ENCODE measurements at regions not wholly inside any gene's neighbourhood (a gene's known extent, or its start where the extent isn't known, plus 50 kb on each side); places are given as distances from the start of the nearest gene placed in this dataset.
A peak's percentile ranks its signal among the peaks of the same experiment; 100 is the strongest.
"Not testable (repeated sequence)": the region's sequence is repeated elsewhere in the genome, so short reads cannot be mapped to it uniquely, and the experiment has no call there.

DNA sequence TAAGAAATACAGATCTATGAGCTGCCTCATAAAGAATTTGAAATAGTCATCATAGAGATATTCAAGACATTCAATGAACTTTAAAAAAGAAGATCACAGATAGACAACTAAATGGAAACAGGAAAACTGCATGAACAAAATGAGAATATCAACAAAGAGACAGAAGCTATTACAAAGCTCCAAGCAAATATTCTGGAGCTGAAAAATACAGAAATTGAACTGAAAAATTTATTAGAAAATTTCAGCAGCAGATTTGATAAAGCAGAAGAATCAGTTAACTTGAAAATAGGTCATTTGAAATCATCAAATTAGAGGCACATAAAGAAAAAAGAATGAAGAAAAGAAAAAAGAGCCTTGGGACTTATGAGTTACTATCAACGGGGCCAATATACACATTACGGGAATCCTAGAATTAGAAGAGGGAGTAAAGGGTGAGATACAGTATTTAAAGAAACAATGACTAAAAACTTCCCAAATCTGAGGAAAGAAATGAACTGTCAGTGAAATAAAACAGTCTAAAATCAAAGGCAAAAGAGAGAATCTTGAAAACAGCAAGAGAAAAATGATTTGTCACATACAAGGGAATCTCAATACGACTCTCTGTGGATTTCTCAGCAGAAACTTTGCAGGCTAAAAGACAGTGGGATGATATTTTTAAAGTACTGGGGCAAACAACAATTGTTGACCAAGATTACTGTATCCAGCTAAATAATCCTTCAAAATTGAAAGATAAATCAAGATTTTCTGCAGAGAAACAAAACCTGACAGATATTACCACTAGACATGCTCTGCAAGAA lies 641.6 kb downstream of the ANKRD50 start:
- DNase-seq, result no peak

DNA sequence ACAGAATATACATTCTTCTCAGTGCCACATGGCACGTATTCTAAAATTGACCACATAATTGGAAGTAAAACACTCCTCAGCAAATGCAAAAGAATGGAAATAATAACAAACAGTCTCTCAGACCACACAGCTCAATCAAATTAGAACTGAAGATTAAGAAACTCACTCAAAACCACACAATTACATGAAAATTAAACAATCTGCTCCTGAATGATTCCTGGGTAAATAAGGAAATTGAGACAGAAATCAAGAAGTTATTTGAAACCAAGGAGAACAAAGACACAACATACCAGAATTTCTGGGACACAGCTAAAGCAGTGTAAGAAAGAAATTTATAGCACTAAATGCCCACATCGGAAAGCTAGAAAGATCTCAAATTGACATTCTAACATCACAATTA lies 637.3 kb downstream of the ANKRD50 start:
- DNase-seq, result not testable (repeated sequence)

DNA sequence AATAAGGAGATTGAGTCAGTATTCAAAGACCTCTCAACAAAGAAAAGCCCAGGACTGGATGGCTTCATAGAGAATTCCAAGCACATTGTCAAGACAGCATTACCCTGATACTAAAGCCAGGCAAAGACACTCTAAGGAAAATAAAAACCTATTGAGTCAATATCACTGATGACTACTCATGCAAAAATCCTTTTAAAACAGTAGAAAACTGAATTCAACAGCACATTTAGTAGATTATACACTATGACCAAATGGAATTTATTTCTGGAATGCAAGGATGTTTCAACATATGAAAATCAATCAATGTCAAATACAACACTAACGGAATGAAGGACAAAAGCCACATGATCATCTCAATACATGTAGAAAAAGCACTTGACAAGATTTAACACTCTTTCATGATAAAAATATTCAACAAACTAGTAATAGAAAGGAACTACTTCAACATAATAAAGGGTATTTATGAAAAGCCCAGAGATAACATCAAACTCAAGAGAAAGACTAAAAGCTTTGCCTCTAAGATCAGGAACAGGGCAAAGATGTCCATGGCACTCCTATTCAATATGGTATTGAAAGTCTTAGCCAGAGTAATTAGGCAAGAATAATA lies 633.3 kb downstream of the ANKRD50 start:
- no peak for DNase-seq

DNA sequence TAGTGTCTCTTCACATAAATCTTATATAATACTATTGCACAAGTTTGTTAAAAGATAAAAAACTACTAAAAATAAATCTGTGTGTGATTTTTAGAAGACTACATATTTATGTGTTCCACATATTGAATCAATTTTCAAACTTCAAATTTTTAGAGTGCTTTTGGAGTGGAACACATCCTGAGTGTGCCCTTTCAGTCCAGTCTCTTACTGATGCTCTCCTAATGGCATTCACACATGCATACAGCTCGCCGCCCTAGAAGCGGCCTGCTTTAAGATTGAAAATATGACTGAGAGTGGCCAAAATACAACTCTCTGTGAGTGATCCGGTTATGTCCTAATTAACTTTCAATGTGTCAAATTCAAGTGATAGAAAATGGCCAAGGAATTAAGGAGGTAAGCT lies 628.8 kb downstream of the ANKRD50 start:
- no peak for DNase-seq

- DNase-seq, result no peak
Observed at GRCh38 chr4:124085561-124086180, 626.9 kb downstream of the ANKRD50 start.

DNA sequence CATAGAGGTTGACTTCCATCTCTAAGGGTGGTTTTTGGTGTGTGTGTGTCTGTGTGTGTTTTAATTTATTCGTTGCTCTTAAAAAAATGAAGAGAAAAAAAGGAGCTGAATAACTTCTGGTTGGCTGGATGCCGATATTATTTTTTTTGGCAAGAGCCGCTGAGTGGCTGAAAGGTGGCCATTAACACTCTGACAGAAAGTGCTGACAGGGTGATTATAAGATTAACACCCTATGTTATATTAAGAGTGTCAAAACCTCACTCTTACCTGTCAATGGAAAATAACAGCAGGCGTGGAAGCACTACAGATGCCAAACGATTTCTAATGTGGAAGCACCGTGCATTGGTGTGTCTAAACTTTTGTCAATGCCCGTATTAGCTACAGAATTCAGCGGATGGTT lies 622.5 kb downstream of the ANKRD50 start:
- DNase-seq, result no peak

- DNase-seq, result no peak
Observed at GRCh38 chr4:124092101-124092500, 620.4 kb downstream of the ANKRD50 start.

- DNase-seq, result no peak
Observed at GRCh38 chr4:124092541-124092984, 620.0 kb downstream of the ANKRD50 start.

DNA sequence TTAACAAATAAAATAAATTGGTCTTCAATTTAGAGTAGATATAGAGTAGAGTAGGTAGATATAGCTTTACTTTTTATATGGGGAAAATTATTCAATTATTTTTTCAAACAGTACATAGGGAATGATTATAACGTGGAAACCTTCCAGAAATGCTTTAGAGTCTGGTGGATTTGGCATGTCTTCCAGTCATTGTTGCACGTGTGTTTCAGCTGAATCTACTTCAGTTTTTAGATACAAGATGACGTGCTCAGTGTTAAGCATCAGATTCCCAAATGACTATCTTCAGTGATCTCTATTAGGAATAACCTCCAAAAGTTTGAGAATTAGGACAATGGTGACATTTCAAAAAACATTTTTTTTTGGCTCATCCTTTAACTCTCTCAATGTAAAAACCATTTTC lies 616.9 kb downstream of the ANKRD50 start:
- DNase-seq, result no peak

DNA sequence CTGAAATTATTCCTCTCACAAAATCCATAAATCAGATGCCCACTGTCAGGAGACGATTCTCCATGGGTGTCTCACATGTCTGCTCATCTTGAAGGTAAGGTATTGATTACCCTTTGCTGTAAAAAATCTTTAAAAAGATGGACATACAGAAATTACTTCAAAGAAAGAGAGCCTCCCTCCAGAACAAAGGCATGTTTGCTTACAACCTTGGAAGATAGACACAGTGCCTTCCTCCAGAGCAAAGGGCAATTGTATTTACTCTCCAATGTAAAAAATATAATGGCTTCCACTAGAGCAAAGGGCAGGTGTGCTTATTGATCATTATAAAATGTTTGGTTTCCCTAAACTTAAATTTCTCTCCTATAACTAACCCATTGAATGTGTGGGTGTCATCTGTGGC lies 616.2 kb downstream of the ANKRD50 start:
- DNase-seq, result no peak

DNA sequence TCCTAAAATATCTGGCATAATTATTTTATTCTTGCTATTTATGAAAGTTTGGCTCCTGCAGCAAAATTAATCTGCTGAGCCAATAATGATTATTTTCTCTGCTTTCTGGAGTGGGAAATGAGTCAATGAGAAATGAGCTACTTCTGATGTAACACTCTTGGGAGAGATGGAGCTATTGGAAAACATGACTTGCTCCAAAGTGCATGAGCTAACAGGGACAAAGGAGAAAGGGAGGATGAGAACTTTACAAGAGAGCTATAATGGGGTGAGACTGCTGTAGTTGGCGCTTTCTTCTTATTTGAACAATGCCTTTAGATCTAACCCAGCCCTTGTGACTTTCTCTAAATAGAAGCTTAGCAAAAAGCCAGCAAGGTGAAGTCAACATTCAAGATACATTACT lies 615.1 kb downstream of the ANKRD50 start:
- DNase-seq, result no peak

DNA sequence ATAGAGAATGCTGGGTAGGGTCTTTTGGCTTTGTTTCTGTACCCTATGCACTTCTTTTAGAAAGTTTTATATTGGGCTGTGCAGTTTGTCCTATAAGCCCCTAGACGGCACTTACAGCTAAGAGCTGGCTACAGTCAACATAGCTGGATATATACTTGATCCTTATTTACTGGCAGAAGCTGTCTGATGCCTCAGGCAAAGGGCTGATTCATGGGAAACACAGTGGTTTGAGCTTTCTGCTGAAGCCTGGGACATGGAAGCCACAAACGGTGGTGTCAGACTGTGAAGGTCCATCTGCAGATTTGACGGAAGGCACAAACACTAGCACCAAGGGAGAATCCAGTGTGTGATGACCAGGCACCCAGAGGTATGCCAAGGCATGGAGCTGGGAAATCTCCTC lies 608.4 kb downstream of the ANKRD50 start:
- no peak for DNase-seq

- DNase-seq, result no peak
Observed at GRCh38 chr4:124104628-124105027, 607.9 kb downstream of the ANKRD50 start.

GRCh38 chr4:124105212-124105611 lies 607.3 kb downstream of the ANKRD50 start:
- DNase-seq, result no peak

DNA sequence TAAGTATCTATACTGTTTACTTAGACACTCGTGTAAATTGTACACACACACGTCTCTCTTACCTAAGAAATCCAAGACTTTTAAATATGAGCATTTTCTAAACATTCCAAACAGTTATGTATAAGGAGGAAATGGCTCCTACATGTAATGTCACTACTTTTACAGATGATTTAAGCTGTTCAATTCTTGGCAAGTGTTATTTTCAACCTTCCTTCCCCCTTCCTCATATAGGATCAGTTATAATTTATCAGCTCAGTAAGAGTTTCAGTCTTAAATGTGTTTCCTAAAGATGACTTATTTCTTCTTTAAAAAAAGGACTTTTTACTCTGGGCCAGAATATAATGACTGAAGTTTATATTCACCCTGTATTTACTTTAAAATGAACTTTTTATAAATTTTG lies 601.1 kb downstream of the ANKRD50 start:
- DNase-seq, result no peak

DNA sequence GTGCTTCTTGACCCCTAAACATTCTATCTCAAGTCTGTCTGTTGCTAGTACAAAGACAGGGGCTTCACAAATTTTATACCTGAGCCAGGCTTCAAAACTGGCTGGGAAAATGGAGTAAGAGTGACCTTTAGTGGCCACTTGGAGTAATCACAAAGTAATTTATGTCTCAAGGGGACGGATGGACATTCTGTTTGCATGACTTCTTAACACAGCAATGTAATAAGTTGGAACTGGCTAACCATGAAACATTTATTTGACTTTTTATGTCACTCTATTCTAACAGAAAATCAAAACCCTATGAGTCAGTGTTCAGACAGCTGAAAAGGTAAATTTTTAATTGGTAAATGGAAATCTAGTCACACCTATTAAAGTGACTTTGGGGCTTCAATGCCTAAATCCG lies 600.6 kb downstream of the ANKRD50 start:
- peak in 1 of 2 donors; percentile 31 for DNase-seq

DNA sequence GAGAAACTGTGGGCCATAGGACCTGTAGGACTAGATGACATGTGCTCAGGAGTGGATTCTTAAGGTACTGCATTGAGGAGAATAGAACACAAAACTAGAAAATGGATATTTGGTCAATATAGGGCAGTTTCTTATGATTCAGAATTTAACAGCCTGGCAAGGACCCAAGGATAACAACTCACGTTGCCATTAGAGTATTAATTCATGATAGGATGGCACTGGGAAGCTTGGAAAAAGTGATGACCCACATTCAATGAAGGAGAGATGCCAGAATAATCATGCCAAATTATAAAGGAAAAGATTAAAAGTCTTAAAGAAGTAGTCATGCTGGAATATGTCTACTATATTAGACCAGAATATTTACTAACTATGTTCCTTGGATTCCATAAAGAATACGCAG lies 594.5 kb downstream of the ANKRD50 start:
- no peak for DNase-seq

DNA sequence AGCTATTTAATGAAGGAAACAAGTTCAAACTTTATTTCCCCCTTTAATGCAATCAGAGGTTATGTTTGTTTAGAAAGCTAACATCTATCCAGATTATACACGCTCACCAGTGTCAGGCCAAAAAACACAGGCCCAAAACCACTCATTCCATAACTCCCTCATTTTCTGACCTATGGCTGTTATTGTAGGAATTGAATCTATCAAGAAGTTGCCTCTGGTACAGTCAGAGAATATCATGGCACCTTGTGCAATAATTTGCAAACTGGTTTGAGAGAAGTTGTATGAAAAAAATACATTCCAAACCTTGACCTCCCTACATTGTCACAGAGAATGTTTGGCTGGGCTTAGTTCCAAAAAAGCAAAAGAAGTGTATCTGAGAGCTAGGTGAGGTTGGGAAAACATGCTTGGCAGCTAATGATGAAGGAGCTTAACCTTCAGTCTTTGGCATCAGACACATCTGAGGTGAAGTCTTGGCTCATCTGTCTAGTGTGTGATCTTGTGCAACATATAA lies 591.0 kb downstream of the ANKRD50 start:
- DNase-seq, result no peak

GRCh38 chr4:124123181-124123580 lies 589.4 kb downstream of the ANKRD50 start:
- no peak for DNase-seq

DNA sequence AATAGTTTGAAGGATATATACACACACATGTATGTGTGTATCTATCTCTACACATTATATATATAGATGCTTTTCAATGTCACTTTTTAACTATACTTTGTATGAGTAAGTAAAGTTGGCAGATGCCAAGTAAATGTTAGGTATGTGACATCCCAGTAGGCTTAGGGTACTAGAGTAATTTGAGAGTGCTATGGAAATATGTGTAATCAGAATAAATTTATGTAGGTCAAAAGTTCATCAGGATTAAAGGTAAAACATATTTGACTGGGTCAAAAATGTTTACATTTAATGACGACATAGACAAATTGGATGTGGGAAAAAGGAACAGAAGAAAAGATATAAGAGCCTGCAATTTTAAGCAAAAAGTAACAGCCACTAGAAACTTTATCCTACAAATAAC lies 588.8 kb downstream of the ANKRD50 start:
- no peak for DNase-seq

GRCh38 chr4:124131324-124131723 lies 581.2 kb downstream of the ANKRD50 start:
- DNase-seq, result not testable (repeated sequence)

GRCh38 chr4:124132161-124132560 lies 580.4 kb downstream of the ANKRD50 start:
- DNase-seq, result no peak

DNA sequence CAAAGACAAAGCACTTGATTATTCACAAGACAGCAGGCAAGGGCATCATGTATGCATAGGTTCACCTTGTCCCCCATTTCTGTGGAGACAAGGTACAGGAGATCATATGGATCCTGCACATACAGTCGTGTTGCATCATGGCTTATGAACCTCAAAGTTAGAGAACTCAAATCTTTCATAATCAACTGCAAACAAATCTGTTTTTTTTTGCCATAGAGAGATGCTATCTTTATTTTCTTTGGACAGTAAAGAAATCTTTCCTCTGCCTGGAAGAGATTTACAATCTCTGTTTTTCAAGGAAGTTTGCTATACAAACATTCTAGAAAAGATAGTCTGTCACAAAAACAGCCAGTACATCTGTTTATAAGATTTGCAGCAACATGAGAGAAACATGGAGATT lies 578.8 kb downstream of the ANKRD50 start:
- DNase-seq, result no peak

DNA sequence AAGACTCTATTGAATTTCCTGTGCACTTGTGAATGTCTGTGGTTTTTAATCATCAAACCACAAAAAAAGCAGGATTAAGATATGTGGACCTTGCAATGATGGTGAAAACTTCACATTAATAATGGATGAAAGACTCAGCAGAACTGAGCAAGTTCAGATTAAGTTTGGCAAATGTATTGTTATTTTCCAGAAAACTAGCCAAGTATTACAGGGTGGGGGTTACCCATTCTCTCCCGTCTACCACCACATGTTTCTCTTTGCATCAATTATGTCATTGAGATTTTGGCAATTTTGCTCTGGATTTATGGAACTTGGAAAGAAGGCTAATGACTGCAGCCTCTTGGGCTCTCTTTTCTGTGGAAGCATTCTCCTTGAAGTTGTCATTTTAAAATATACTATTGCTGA lies 577.1 kb downstream of the ANKRD50 start:
- no peak for DNase-seq
